T-cell (primary cell): ENCODE measurements at regions not wholly inside any gene's neighbourhood (a gene's known extent, or its start where the extent isn't known, plus 50 kb on each side); places are given as distances from the start of the nearest gene placed in this dataset.

ENCODE experiments used
- ATAC-seq, 4 experiments: fragments of 200-7000 bp in 3 of 4; fragments of 150-1000 bp in 1 of 4; cut with Tn5 transposase; replicated peaks in 1 of 4; 1 replicate in 3 of 4; 2 replicates in 1 of 4; pipeline ENCODE4 v1.10.0; 2021; ENCODE audit warnings: moderate library complexity in 3 of 4, mild to moderate bottlenecking in 2 of 4, moderate number of reproducible peaks in 1 of 4
- CTCF ChIA-PET, 2 donors: fragments of 300-600 bp; sonication (Branson Sonifier 250); formaldehyde crosslinking; loops; one replicate each; lab custom pipeline; 2022; ENCODE audit warnings: antibody characterized with exemption in 2 of 2; lab: Charles Lee
- POLR2A ChIA-PET, 2 donors: fragments of 300-600 bp; sonication (Branson Sonifier 250); formaldehyde crosslinking; loops; one replicate each; lab custom pipeline; 2022; ENCODE audit warnings: antibody characterized with exemption in 2 of 2; lab: Charles Lee
- DNase-seq, 35 experiments: peaks; one replicate each; pipeline versions ENCODE4 v3.0.0 to v3.0.0-alpha.2; 2013 to 2023
- H3K27ac ChIP-seq: one replicate; pipeline ENCODE4 v1.5.1; 2013; ENCODE audit warnings: low read length
- H3K27me3 ChIP-seq, 2 experiments: replicated peaks in 1 of 2; 1 replicate in 1 of 2; 2 replicates in 1 of 2; pipeline versions ENCODE4 v1.6.1 to v1.7.0; 2013; ENCODE audit warnings: low read length in 1 of 2, mixed read lengths in 1 of 2; ENCODE audit not compliant: control insufficient read depth in 2 of 2, insufficient read depth in 2 of 2; ENCODE audit errors: extremely low read depth in 1 of 2
- H3K36me3 ChIP-seq, 2 donors: 1 replicate in 1 of 2; 2 replicates in 1 of 2; pipeline versions ENCODE4 v1.6.1 to v1.7.0; 2013; ENCODE audit warnings: low read length in 1 of 2; ENCODE audit not compliant: control insufficient read depth in 2 of 2, insufficient read depth in 1 of 2; ENCODE audit errors: extremely low read depth in 1 of 2
- H3K4me1 ChIP-seq, 2 experiments: 1 replicate in 1 of 2; 2 replicates in 1 of 2; pipeline versions ENCODE4 v1.6.1 to v1.7.0; 2013; ENCODE audit warnings: low read length in 2 of 2, mixed read lengths in 1 of 2; ENCODE audit not compliant: insufficient read depth in 2 of 2, control insufficient read depth in 1 of 2; ENCODE audit errors: extremely low read depth in 1 of 2
- H3K4me3 ChIP-seq, 2 donors: 1 replicate in 1 of 2; 2 replicates in 1 of 2; pipeline versions ENCODE4 v1.5.1 to v1.7.0; 2013; ENCODE audit warnings: mild to moderate bottlenecking in 2 of 2, low read length in 1 of 2, moderate library complexity in 1 of 2; ENCODE audit not compliant: control insufficient read depth in 1 of 2; ENCODE audit errors: extremely low read depth in 1 of 2
- H3K9me3 ChIP-seq: 2 replicates; pipeline ENCODE4 v1.7.0; 2013
- H3K27ac Mint-ChIP-seq, 2 donors: one replicate each; pipeline ENCODE4 v1.8.0; 2020 to 2021; ENCODE audit warnings: mild to moderate bottlenecking in 2 of 2, mixed read lengths in 2 of 2
- H3K27me3 Mint-ChIP-seq, 2 donors: one replicate each; pipeline ENCODE4 v1.8.0; 2021 to 2022; ENCODE audit warnings: mixed read lengths in 2 of 2
- H3K36me3 Mint-ChIP-seq: one replicate; pipeline ENCODE4 v1.8.0; 2021; ENCODE audit warnings: mixed read lengths
- H3K4me1 Mint-ChIP-seq, 3 donors: one replicate each; pipeline ENCODE4 v1.8.0; 2020 to 2022; ENCODE audit warnings: mixed read lengths in 3 of 3, mild to moderate bottlenecking in 1 of 3
- H3K4me3 Mint-ChIP-seq, 3 donors: one replicate each; pipeline ENCODE4 v1.8.0; 2020 to 2022; ENCODE audit warnings: mild to moderate bottlenecking in 3 of 3, mixed read lengths in 3 of 3, moderate library complexity in 3 of 3
- H3K9me3 Mint-ChIP-seq, 3 donors: one replicate each; pipeline ENCODE4 v1.8.0; 2020 to 2022; ENCODE audit warnings: mixed read lengths in 3 of 3
- WGBS: methylation state at CpG from one replicate; pipeline ENCODE4 v1.1.5; 2013; ENCODE audit warnings: missing lambda C conversion rate; ENCODE audit not compliant: insufficient coverage; 5-methylcytosine and 5-hydroxymethylcytosine counted together

- ChIA-PET POLR2A (no interaction called here), CTCF (no interaction called here)
- H3K27me3 Mint-ChIP-seq = no peaks in the 10 kb centered on the region
- H3K36me3 ChIP-seq = no peaks in the 10 kb centered on the region
- no peak overlapping the region for H3K27ac ChIP-seq
- no peaks in the 10 kb centered on the region for H3K36me3 Mint-ChIP-seq
- no peaks in the 10 kb centered on the region for H3K4me1 ChIP-seq
- no peaks in the 10 kb centered on the region for H3K4me1 Mint-ChIP-seq
- no peaks in the 10 kb centered on the region for H3K9me3 ChIP-seq
- ATAC-seq (no peak), DNase-seq (no peak)
- no peak overlapping the region for H3K4me3 Mint-ChIP-seq
- H3K9me3 Mint-ChIP-seq = peaks cover 0 to 4% (median 0%) of the 10 kb centered on the region in 3 donors
- no peaks in the 10 kb centered on the region for H3K27me3 ChIP-seq
- H3K27ac Mint-ChIP-seq = no peak overlapping the region
- H3K4me3 ChIP-seq = no peak overlapping the region
Observed at GRCh38 chr12:18794000-18794399, 56.1 kb downstream of the CAPZA3 start.

GRCh38 chr12:18797604-18798003 lies 59.7 kb downstream of the CAPZA3 start:
- H3K4me1 ChIP-seq = no peaks in the 10 kb centered on the region
- Mint-ChIP-seq H3K4me3 (no peak overlapping the region), H3K27me3 (no peaks in the 10 kb centered on the region), H3K4me1 (no peaks in the 10 kb centered on the region), H3K9me3 (no peaks in the 10 kb centered on the region), H3K36me3 (no peaks in the 10 kb centered on the region), H3K27ac (no peak overlapping the region)
- ChIA-PET POLR2A (no interaction called here), CTCF (no interaction called here)
- DNase-seq (no peak), ATAC-seq (no peak)
- H3K27ac ChIP-seq = no peak overlapping the region
- H3K36me3 ChIP-seq = no peaks in the 10 kb centered on the region
- no peak overlapping the region for H3K4me3 ChIP-seq
- no peaks in the 10 kb centered on the region for H3K27me3 ChIP-seq
- H3K9me3 ChIP-seq = no peaks in the 10 kb centered on the region
- WGBS = 86% methylated on average over 1 of the region's 2 CpGs

DNA sequence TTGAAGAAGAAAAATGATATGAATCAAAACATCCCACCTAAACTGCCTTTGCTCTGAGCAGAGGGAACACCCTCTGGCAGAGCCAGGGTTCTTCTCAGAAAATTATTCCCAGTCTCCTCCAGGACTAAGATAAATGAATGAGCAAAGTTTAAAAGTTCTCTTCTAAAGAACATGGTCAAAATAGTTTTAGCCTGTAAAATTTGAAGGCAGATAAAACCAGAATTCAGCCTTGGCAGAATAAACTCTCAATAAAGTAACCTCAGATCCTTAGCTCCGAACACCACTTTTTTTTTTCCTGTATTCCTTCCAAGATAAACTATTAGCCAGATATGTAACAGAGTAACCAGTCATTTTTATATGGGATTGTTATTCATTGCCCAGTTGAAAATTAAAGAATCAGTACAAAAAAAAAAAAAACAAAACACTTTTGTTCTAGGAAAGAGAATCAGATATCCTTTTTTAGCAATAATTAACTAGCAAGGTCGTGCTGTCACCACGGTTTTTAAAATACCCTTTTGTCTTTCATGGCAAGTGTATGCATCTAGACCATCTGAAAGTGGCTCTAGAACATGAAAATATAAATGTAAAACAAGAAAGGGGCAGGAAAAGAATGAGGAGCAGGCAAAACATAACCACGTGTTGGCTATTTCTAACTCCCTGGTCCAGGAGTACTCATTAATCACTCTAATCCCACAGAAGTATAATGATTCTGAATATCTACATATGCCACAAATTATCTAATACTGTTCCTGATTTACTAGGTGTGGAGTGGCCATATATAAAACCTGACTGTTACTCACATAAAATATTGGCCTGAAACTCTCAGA lies 60.8 kb downstream of the CAPZA3 start:
- no peaks in the 10 kb centered on the region for H3K27me3 Mint-ChIP-seq
- H3K9me3 ChIP-seq = no peaks in the 10 kb centered on the region
- POLR2A ChIA-PET = interaction anchor here in 1 of 2 donors (0.7 kb wide), 1 partner anchor 1400 kb away, joined by 4 read pairs; no protein-coding TSS in a partner anchor
- H3K27ac ChIP-seq = no peak overlapping the region
- no peak overlapping the region for H3K27ac Mint-ChIP-seq
- CTCF ChIA-PET = interaction anchor here in 1 of 2 donors (0.5 kb wide), 1 partner anchor 176 kb away, joined by 4 read pairs; no protein-coding TSS in a partner anchor
- WGBS = no CpG with 5 or more reads among the region's 4 CpGs
- no peaks in the 10 kb centered on the region for H3K36me3 Mint-ChIP-seq
- no peaks in the 10 kb centered on the region for H3K4me1 ChIP-seq
- no peak overlapping the region for H3K4me3 Mint-ChIP-seq
- H3K9me3 Mint-ChIP-seq = no peaks in the 10 kb centered on the region
- no peaks in the 10 kb centered on the region for H3K27me3 ChIP-seq
- DNase-seq (no peak), ATAC-seq (no peak)
- H3K4me1 Mint-ChIP-seq = no peaks in the 10 kb centered on the region
- no peak overlapping the region for H3K4me3 ChIP-seq
- no peaks in the 10 kb centered on the region for H3K36me3 ChIP-seq

- DNase-seq (no peak), ATAC-seq (no peak)
- Histone ChIP-seq H3K4me3 (no peak overlapping the region), H3K9me3 (no peaks in the 10 kb centered on the region), H3K27me3 (no peaks in the 10 kb centered on the region), H3K36me3 (no peaks in the 10 kb centered on the region), H3K4me1 (no peaks in the 10 kb centered on the region), H3K27ac (no peak overlapping the region)
- no peak overlapping the region for H3K27ac Mint-ChIP-seq
- no peak overlapping the region for H3K4me3 Mint-ChIP-seq
- ChIA-PET CTCF (no interaction called here), POLR2A (interaction anchor here in 1 of 2 donors (0.7 kb wide), 1 partner anchor 1399 kb away, joined by 4 read pairs; no protein-coding TSS in a partner anchor)
- WGBS = no CpG with 5 or more reads among the region's 1 CpG
- H3K4me1 Mint-ChIP-seq = no peaks in the 10 kb centered on the region
- H3K9me3 Mint-ChIP-seq = no peaks in the 10 kb centered on the region
- H3K36me3 Mint-ChIP-seq = no peaks in the 10 kb centered on the region
- H3K27me3 Mint-ChIP-seq = no peaks in the 10 kb centered on the region
Observed at GRCh38 chr12:18799561-18799960, 61.6 kb downstream of the CAPZA3 start.

DNA sequence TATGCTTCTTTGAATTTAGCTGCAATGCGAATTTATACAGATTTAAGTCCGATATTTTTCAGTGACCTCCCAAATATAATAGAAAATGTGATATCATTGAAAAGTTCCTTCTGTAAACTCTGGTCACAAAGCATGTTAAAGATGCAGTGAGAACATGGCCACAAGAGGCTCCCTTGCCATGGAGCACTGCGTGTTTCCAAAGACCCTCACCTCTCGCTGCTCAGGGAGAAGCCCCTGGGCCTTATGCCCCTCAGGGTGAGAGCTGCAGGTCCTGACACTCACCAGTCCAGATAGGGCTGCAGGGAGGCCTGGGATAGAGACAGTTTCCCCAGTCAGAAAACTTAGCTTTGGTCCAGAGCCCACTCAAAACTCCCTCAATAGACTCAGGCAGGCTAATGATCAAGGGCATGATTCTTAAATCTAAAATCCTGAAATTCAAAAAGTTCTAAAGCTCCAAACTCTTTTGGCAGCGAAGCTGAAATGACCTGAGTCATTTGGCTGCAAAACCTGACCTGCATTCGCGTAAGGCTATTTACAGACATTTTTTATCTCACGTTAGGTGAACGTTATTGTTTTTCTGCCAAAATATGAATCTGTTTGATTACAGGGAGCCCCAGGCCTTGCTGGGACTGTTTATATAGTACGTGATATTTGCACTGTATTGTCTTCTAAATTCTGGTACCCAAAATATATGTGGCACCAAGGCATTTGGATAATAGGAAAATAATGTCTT lies 67.8 kb downstream of the CAPZA3 start:
- DNase-seq (no peak), ATAC-seq (no peak)
- ChIA-PET POLR2A (no interaction called here), CTCF (interaction anchor here in 1 of 2 donors (0.7 kb wide), 1 partner anchor 48 kb away, joined by 3 read pairs; no protein-coding TSS in a partner anchor)
- H3K36me3 ChIP-seq = no peaks in the 10 kb centered on the region
- H3K4me1 ChIP-seq = no peaks in the 10 kb centered on the region
- no peak overlapping the region for H3K27ac Mint-ChIP-seq
- H3K27ac ChIP-seq = no peak overlapping the region
- H3K36me3 Mint-ChIP-seq = no peaks in the 10 kb centered on the region
- no peaks in the 10 kb centered on the region for H3K4me1 Mint-ChIP-seq
- H3K27me3 Mint-ChIP-seq = no peaks in the 10 kb centered on the region
- H3K9me3 ChIP-seq = no peaks in the 10 kb centered on the region
- no peak overlapping the region for H3K4me3 ChIP-seq
- no peaks in the 10 kb centered on the region for H3K27me3 ChIP-seq
- WGBS = 90% methylated on average over 8 of the region's 10 CpGs
- no peak overlapping the region for H3K4me3 Mint-ChIP-seq
- H3K9me3 Mint-ChIP-seq = no peaks in the 10 kb centered on the region

DNA sequence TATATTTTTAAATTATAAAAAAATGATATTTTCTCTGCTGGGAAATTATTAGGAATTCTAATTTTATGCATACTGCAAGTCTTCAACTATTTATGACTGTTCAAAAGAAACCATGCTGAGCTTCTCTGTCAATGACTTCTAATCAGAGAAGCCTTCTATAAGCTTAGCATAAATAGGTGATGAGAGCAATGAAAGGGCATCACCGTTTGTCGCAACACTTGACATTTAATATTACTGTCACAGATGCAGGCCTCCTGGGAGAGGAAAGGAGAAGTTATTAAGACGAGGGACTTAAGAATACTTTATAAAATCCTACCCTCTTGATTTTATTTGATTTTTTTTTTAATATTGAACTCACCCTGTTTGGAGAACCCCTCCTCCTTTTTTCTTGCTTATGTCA lies 69.8 kb downstream of the CAPZA3 start:
- Histone ChIP-seq H3K9me3 (no peaks in the 10 kb centered on the region), H3K27me3 (no peaks in the 10 kb centered on the region), H3K27ac (no peak overlapping the region), H3K36me3 (no peaks in the 10 kb centered on the region), H3K4me1 (no peaks in the 10 kb centered on the region), H3K4me3 (no peak overlapping the region)
- no peaks in the 10 kb centered on the region for H3K27me3 Mint-ChIP-seq
- no CpG with 5 or more reads among the region's 3 CpGs for WGBS
- no peaks in the 10 kb centered on the region for H3K4me1 Mint-ChIP-seq
- H3K9me3 Mint-ChIP-seq = no peaks in the 10 kb centered on the region
- ATAC-seq (no peak), DNase-seq (no peak)
- ChIA-PET CTCF (no interaction called here), POLR2A (no interaction called here)
- H3K36me3 Mint-ChIP-seq = no peaks in the 10 kb centered on the region
- H3K4me3 Mint-ChIP-seq = no peak overlapping the region
- no peak overlapping the region for H3K27ac Mint-ChIP-seq
